ENCODE measurements at regions not wholly inside any gene's neighbourhood (a gene's known extent, or its start where the extent isn't known, plus 50 kb on each side); places are given as distances from the start of the nearest gene placed in this dataset.

- no peak for TF ChIP-seq EZH2 (IDR thresholded peaks at IDR 0.05; ENCODE audit: low read length, unreplicated experiment)
- no peak for TF ChIP-seq CTCF (conservative IDR thresholded peaks at IDR 0.05; ENCODE audit: low read depth, low read length)
Measured at GRCh38 chr10:3959370-3960325, 174.6 kb upstream of the KLF6 start.

All from PC-3 (cell line).